Breast epithelium (tissue), 4 donors: ENCODE measurements at regions not wholly inside any gene's neighbourhood (a gene's known extent, or its start where the extent isn't known, plus 50 kb on each side); places are given as distances from the start of the nearest gene placed in this dataset.

Experiments
- DNase-seq, 2 donors: peaks; one replicate each; pipeline ENCODE4 v3.0.0-alpha.2; 2019; ENCODE audit warnings: low spot score in 2 of 2
- H3K27ac ChIP-seq, 2 donors: fragments of 200-600 bp; sonication (generic) in 1 of 2; one replicate each; pipeline ENCODE4 v1.5.1; 2016 to 2019; ENCODE audit warnings: mild to moderate bottlenecking in 1 of 2
- H3K27me3 ChIP-seq, 2 donors: fragments of 200-600 bp; sonication (generic) in 1 of 2; one replicate each; pipeline versions ENCODE4 v1.5.1 to v1.6.0; 2017 to 2019; ENCODE audit warnings: control low read depth in 1 of 2, mild to moderate bottlenecking in 1 of 2
- H3K36me3 ChIP-seq: fragments of 200-600 bp; one replicate; pipeline ENCODE4 v1.5.1; 2019
- H3K4me1 ChIP-seq, 2 donors: fragments of 200-600 bp; sonication (generic); one replicate each; pipeline ENCODE4 v1.5.1; 2016 to 2019; ENCODE audit warnings: control low read depth in 1 of 2
- H3K4me3 ChIP-seq, 3 donors: fragments of 200-600 bp; sonication (generic); 1 replicate in 2 of 3; 2 replicates in 1 of 3; pipeline ENCODE4 v1.5.1; 2016 to 2019; ENCODE audit warnings: mild to moderate bottlenecking in 3 of 3, moderate library complexity in 2 of 3
- H3K9me3 ChIP-seq, 2 donors: fragments of 200-600 bp; sonication (generic) in 1 of 2; one replicate each; pipeline ENCODE4 v1.5.1; 2016 to 2019; ENCODE audit warnings: control low read depth in 1 of 2
- CTCF ChIP-seq, 3 donors: fragments of 450-650 bp; IDR thresholded peaks; one replicate each; pipeline ENCODE4 v1.5.1; 2016 to 2017; ENCODE audit warnings: antibody characterized with exemption in 3 of 3, mild to moderate bottlenecking in 3 of 3, moderate library complexity in 3 of 3
- POLR2A ChIP-seq: fragments of 450-650 bp; IDR thresholded peaks from one replicate; pipeline ENCODE4 v1.6.1; 2016; ENCODE audit warnings: antibody characterized with exemption, mild to moderate bottlenecking, moderate library complexity
- POLR2AphosphoS5 ChIP-seq, 3 donors: sonication (generic); formaldehyde crosslinking; IDR thresholded peaks; one replicate each; pipeline ENCODE4 v1.6.1; 2017; ENCODE audit warnings: antibody characterized with exemption in 3 of 3
- intact Hi-C: fragments of 100-400 bp; cut with DNase I; formaldehyde crosslinking; loops from one replicate; pipeline ENCODE4 v1.15.1; 2023; ENCODE audit warnings: low total_unique reads

- H3K36me3 ChIP-seq, result no peaks in the 10 kb centered on the region
- no peaks in the 10 kb centered on the region for H3K4me1 ChIP-seq
- TF ChIP-seq POLR2AphosphoS5 (IDR thresholded peaks at IDR 0.05) (no peak), CTCF (IDR thresholded peaks at IDR 0.05) (no peak), POLR2A (no peak)
- H3K9me3 ChIP-seq, result no peaks in the 10 kb centered on the region
- no peaks in the 10 kb centered on the region for H3K27me3 ChIP-seq
- intact Hi-C loops, result no loop called here
- DNase-seq, result no peak
- no peak overlapping the region for H3K27ac ChIP-seq
- no peak overlapping the region for H3K4me3 ChIP-seq
Observed at GRCh38 chr15:25954398-25954797, 91.3 kb upstream of the ATP10A start.

DNA sequence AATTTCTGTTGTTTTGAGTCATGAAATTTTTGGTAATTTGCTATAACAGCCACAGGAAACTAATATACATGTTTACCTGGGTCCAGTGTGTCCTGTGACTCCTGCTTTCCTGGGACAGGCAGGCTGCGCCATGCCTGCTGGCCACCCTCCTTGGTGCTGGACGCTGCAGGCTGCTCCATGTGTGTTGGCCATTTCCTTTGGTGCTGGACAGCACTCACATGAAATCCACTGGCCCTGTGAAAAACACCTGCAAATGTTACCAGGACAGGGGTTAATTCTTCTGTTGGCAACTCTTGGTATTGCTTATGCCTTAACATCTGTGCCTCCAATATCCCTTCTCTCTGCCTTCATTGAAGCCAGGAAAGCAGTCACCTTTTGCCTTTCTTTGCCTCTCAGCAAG is 86.9 kb upstream of the ATP10A start:
- no peaks in the 10 kb centered on the region for H3K9me3 ChIP-seq
- intact Hi-C loops, result no loop called here
- H3K4me1 ChIP-seq, result no peaks in the 10 kb centered on the region
- no peak overlapping the region for H3K27ac ChIP-seq
- H3K36me3 ChIP-seq, result no peaks in the 10 kb centered on the region
- H3K27me3 ChIP-seq, result no peaks in the 10 kb centered on the region
- no peak for DNase-seq
- no peak overlapping the region for H3K4me3 ChIP-seq
- TF ChIP-seq CTCF (IDR thresholded peaks at IDR 0.05) (no peak), POLR2A (no peak), POLR2AphosphoS5 (IDR thresholded peaks at IDR 0.05) (no peak)

GRCh38 chr15:25947323-25948314 is 84.5 kb upstream of the ATP10A start:
- no peak overlapping the region for H3K4me3 ChIP-seq
- no peak for DNase-seq
- TF ChIP-seq POLR2AphosphoS5 (IDR thresholded peaks at IDR 0.05) (no peak), POLR2A (no peak), CTCF (IDR thresholded peaks at IDR 0.05) (no peak)
- no peaks in the 10 kb centered on the region for H3K9me3 ChIP-seq
- intact Hi-C loops, result no loop called here
- H3K36me3 ChIP-seq, result no peaks in the 10 kb centered on the region
- no peaks in the 10 kb centered on the region for H3K27me3 ChIP-seq
- no peaks in the 10 kb centered on the region for H3K4me1 ChIP-seq
- no peak overlapping the region for H3K27ac ChIP-seq

GRCh38 chr15:25946241-25946805 is 83.2 kb upstream of the ATP10A start:
- Histone ChIP-seq H3K27ac (no peak overlapping the region), H3K36me3 (no peaks in the 10 kb centered on the region), H3K9me3 (no peaks in the 10 kb centered on the region), H3K27me3 (no peaks in the 10 kb centered on the region), H3K4me3 (no peak overlapping the region), H3K4me1 (no peaks in the 10 kb centered on the region)
- DNase-seq, result no peak
- no peak for TF ChIP-seq CTCF (IDR thresholded peaks at IDR 0.05)
- TF ChIP-seq POLR2A, result no peak
- no peak for TF ChIP-seq POLR2AphosphoS5 (IDR thresholded peaks at IDR 0.05)
- intact Hi-C loops, result no loop called here

DNA sequence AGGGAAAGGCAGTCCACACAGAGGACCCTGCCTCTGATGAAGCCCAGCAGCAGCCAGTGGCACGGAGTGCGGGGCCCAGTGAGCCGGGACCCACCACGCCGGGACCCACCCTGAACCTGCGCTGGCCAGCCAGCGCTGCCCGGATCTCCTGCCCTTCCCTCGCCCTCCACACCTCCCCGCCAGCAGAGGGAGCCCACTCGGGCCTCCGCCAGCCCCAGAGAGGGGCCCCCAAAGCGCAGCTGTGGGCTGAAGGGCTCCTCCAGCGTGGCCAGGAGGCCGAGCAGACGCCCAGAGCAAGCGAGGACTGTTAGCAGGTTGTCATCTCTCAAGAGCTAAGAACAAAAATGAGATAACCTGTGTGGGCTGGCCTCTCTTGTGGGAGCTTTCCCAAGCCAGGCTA is 81.3 kb upstream of the ATP10A start:
- Histone ChIP-seq H3K27me3 (no peaks in the 10 kb centered on the region), H3K4me3 (no peak overlapping the region), H3K4me1 (no peaks in the 10 kb centered on the region), H3K9me3 (no peaks in the 10 kb centered on the region), H3K36me3 (no peaks in the 10 kb centered on the region), H3K27ac (no peak overlapping the region)
- TF ChIP-seq POLR2A (no peak), CTCF (IDR thresholded peaks at IDR 0.05) (no peak), POLR2AphosphoS5 (IDR thresholded peaks at IDR 0.05) (no peak)
- intact Hi-C loops, result no loop called here
- DNase-seq, result no peak
